Common myeloid progenitor, CD34-positive (primary cell): ENCODE measurements at regions not wholly inside any gene's neighbourhood (a gene's known extent, or its start where the extent isn't known, plus 50 kb on each side); places are given as distances from the start of the nearest gene placed in this dataset.
"Not testable (repeated sequence)": the region's sequence is repeated elsewhere in the genome, so short reads cannot be mapped to it uniquely, and the experiment has no call there.

Experiments
- CTCF ChIA-PET: fragments of 350-600 bp; sonication (Branson Sonifier 250); formaldehyde crosslinking; loops from one replicate; lab custom pipeline; 2021; ENCODE audit warnings: antibody characterized with exemption; lab: Charles Lee
- POLR2A ChIA-PET: fragments of 350-600 bp; sonication (Branson Sonifier 250); formaldehyde crosslinking; loops from one replicate; lab custom pipeline; 2021; ENCODE audit warnings: antibody characterized with exemption; lab: Charles Lee
- DNase-seq, 3 donors: peaks; one replicate each; pipeline versions ENCODE4 v3.0.0 to v3.0.0-alpha.2; 2013
- H3K27ac ChIP-seq, 2 experiments: 1 replicate in 1 of 2; 2 replicates in 1 of 2; pipeline ENCODE4 v1.7.0; 2013; ENCODE audit warnings: inconsistent platforms in 2 of 2, low read length in 2 of 2, mild to moderate bottlenecking in 2 of 2, low read depth in 1 of 2, moderate library complexity in 1 of 2; ENCODE audit not compliant: severe bottlenecking in 2 of 2, insufficient read depth in 1 of 2, poor library complexity in 1 of 2
- H3K27me3 ChIP-seq, 5 experiments: replicated peaks in 2 of 5; 1 replicate in 3 of 5; 2 replicates in 2 of 5; pipeline versions ENCODE4 v1.6.1 to v1.7.0; 2013; ENCODE audit warnings: low read length in 4 of 5, mild to moderate bottlenecking in 2 of 5, moderate library complexity in 2 of 5, inconsistent platforms in 1 of 5; ENCODE audit not compliant: insufficient read depth in 5 of 5, control insufficient read depth in 4 of 5
- H3K36me3 ChIP-seq, 4 experiments: 1 replicate in 2 of 4; 2 replicates in 2 of 4; pipeline versions ENCODE4 v1.6.1 to v1.7.0; 2013; ENCODE audit warnings: low read length in 3 of 4, control low read depth in 1 of 4, mild to moderate bottlenecking in 1 of 4; ENCODE audit not compliant: control insufficient read depth in 4 of 4, insufficient read depth in 4 of 4
- H3K4me1 ChIP-seq, 4 experiments: 1 replicate in 3 of 4; 2 replicates in 1 of 4; pipeline versions ENCODE4 v1.6.1 to v1.7.1; 2013; ENCODE audit warnings: low read length in 3 of 4, mild to moderate bottlenecking in 3 of 4, control low read depth in 1 of 4, inconsistent platforms in 1 of 4, moderate library complexity in 1 of 4; ENCODE audit not compliant: control insufficient read depth in 4 of 4, insufficient read depth in 4 of 4; ENCODE audit errors: control extremely low read depth in 1 of 4
- H3K4me3 ChIP-seq, 7 experiments: 1 replicate in 4 of 7; 2 replicates in 3 of 7; pipeline versions ENCODE4 v1.5.1 to v1.7.0; 2013; ENCODE audit warnings: mild to moderate bottlenecking in 7 of 7, low read length in 6 of 7, moderate library complexity in 6 of 7, inconsistent platforms in 2 of 7, low read depth in 2 of 7, control low read depth in 1 of 7; ENCODE audit not compliant: insufficient read depth in 4 of 7, control insufficient read depth in 1 of 7; ENCODE audit errors: extremely low read depth in 1 of 7
- H3K9me3 ChIP-seq, 5 experiments: 1 replicate in 4 of 5; 2 replicates in 1 of 5; pipeline versions ENCODE4 v1.6.1 to v1.7.1; 2013; ENCODE audit warnings: low read length in 4 of 5, mild to moderate bottlenecking in 2 of 5, inconsistent platforms in 1 of 5, low read depth in 1 of 5, moderate library complexity in 1 of 5; ENCODE audit not compliant: control insufficient read depth in 4 of 5, insufficient read depth in 2 of 5; ENCODE audit errors: control extremely low read depth in 1 of 5
- WGBS: methylation state at CpG from one replicate; pipeline ENCODE4 v1.1.5; 2013; ENCODE audit not compliant: insufficient coverage; 5-methylcytosine and 5-hydroxymethylcytosine counted together

DNA sequence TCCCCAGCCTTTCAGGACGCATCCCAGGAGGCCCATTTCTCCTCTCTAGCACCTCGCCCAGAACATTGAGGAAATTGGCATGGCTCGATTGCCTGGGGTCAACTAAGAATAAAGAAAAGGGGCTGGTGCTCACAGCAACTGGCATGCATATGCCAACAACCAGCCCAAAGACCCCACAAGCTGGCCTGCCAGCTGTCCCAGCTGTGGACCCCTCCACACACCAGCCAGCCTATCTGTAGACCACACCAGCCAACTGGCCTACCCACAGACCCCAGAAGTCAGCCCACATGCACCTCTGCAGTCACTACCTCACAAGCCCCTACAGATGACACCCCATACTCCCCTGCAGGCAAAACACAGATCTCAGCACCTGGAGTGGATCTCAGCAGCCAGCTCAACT is 123.8 kb upstream of the ID2 start:
- H3K27me3 ChIP-seq, result no peaks in the 10 kb centered on the region
- 100% methylated on average over 3 of the region's 3 CpGs for WGBS
- ChIA-PET CTCF (interaction anchor here (0.6 to 1.4 kb wide), 3 partner anchors 18 to 1206 kb away, joined by 3 read pairs; no protein-coding TSS in a partner anchor), POLR2A (no interaction called here)
- H3K4me3 ChIP-seq, result no peak overlapping the region
- H3K9me3 ChIP-seq, result peaks cover 1 to 27% (median 6%) of the 10 kb centered on the region in 5 experiments
- H3K36me3 ChIP-seq, result no peaks in the 10 kb centered on the region
- no peaks in the 10 kb centered on the region for H3K4me1 ChIP-seq
- no peak overlapping the region for H3K27ac ChIP-seq
- no peak for DNase-seq

DNA sequence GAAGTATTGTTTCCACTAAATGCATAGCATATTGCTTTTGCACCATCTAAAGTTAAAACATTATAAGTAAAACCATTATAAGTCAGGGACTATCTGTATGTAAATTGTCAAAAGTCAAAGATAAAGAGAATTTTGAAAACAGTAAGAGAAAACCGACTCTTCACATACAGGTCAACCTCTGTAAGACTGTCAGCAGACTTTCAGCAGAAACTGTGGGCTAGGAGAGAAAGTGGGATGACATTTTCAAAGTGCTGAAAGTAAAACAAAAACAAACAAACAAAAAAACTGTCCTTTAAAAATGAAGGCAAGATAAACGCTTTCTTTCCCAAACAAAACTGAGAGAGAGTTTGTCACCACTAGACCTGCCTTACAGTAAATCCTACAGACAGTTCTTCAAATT is 122.9 kb upstream of the ID2 start:
- Histone ChIP-seq H3K4me1 (peaks cover 0 to 3% (median 2%) of the 10 kb centered on the region in 4 experiments), H3K9me3 (peaks cover 1 to 27% (median 6%) of the 10 kb centered on the region in 5 experiments), H3K27me3 (no peaks in the 10 kb centered on the region), H3K27ac (no peak overlapping the region), H3K36me3 (no peaks in the 10 kb centered on the region), H3K4me3 (no peak overlapping the region)
- peak in 1 of 3 donors; percentile 43 for DNase-seq
- WGBS, result no CpG with 5 or more reads among the region's 2 CpGs
- ChIA-PET CTCF (interaction anchor here (1.1 to 2.1 kb wide), 2 partner anchors 15 to 25 kb away, joined by 3 to 13 read pairs; no protein-coding TSS in a partner anchor), POLR2A (no interaction called here)

DNA sequence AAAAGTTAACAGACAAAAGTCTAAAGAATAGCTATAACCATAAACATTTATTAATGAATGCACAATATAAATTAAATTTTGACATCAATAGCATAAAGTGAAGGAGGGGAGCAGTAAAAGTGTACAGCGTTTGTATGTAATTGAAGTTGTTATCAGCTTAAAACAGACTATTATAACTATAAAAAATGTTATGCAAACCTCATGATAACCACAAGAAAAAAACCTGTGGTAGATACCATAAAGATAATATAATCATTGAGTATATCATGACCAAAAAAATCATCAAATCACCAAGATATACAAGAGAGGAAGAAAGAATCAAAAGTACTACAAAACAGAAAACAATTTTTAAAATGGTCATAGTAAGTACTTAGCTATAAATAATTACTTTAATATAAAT is 122.1 kb upstream of the ID2 start:
- POLR2A ChIA-PET, result interaction anchor here (0.8 to 1.0 kb wide), 2 partner anchors 10 to 119 kb away, joined by 3 read pairs; no protein-coding TSS in a partner anchor
- Histone ChIP-seq H3K27ac (no peak overlapping the region), H3K36me3 (no peaks in the 10 kb centered on the region), H3K4me3 (no peak overlapping the region), H3K9me3 (peaks cover 1 to 27% (median 6%) of the 10 kb centered on the region in 5 experiments), H3K27me3 (no peaks in the 10 kb centered on the region), H3K4me1 (peaks cover 0 to 5% (median 2%) of the 10 kb centered on the region in 4 experiments)
- CTCF ChIA-PET, result interaction anchor here (0.7 to 2.1 kb wide), 4 partner anchors 14 to 121 kb away, joined by 3 to 13 read pairs (median 5); no protein-coding TSS in a partner anchor
- peak in 1 of 3 donors; percentile 40 for DNase-seq
- no CpG with 5 or more reads among the region's 1 CpG for WGBS

DNA sequence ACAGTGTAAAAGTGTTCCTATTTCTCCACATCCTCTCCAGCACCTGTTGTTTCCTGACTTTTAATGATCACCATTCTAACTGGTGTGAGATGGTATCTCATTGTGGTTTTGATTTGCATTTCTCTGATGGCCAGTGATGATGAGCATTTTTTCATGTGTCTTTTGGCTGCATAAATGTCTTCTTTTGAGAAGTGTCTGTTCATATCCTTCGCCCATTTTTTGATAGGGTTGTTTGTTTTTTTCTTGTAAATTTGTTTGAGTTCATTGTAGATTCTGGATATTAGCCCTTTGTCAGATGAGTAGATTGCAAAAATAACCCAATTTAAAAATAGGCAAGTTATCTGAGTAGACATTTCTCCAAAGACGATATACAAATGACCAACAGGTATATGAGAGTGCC is 120.2 kb upstream of the ID2 start:
- WGBS, result no CpG with 5 or more reads among the region's 2 CpGs
- H3K27ac ChIP-seq, CTCF ChIA-PET: not testable (repeated sequence)

DNA sequence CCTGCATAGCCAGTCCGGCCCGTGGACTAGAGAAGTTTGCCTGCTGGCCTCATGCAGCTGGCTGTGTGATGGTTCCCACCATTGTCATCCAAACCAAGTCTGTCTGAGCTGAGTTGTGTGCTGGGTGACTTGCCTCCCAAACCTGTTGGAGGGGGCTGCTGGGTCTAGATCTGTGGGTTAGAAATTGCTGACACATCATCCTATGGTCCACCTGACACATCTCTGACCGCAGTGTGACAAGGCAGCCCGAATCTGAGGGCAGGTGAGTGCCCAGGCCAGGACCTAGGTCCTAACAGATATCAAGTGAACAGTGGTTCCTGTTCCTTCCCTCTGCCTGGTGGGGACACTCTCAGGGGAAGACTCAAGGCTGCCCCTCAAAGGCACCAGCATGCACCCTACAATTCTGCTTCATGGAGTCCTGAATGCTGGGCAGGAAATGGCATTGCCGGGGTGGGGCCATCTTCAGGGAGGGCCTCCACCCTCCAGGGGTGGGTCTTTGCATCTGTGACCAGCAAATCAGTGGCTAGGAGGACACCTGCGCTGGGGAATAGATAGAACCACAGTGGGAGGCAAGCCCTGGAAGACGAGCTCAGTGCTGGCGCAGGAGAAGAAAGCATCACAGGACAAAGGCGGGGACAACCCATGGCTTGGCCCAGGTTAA is 117.9 kb upstream of the ID2 start:
- Histone ChIP-seq H3K4me3 (no peak overlapping the region), H3K36me3 (no peaks in the 10 kb centered on the region), H3K27me3 (no peaks in the 10 kb centered on the region), H3K27ac (no peak overlapping the region), H3K9me3 (peaks cover 0 to 12% (median 1%) of the 10 kb centered on the region in 5 experiments), H3K4me1 (peaks cover 0 to 5% (median 2%) of the 10 kb centered on the region in 4 experiments)
- POLR2A ChIA-PET, result interaction anchor here (1.2 kb wide), 1 partner anchor 115 kb away, joined by 3 read pairs; no protein-coding TSS in a partner anchor
- DNase-seq, result no peak
- WGBS, result 92% methylated on average over 8 of the region's 9 CpGs
- CTCF ChIA-PET, result interaction anchor here (0.6 to 2.5 kb wide), 5 partner anchors 10 to 406 kb away, joined by 3 to 6 read pairs (median 4); no protein-coding TSS in a partner anchor

More for the DNA sequence above, 120.2 kb upstream of the ID2 start:
- H3K9me3 ChIP-seq, result peaks cover 1 to 23% (median 6%) of the 10 kb centered on the region in 5 experiments
- DNase-seq, POLR2A ChIA-PET, H3K36me3 ChIP-seq, H3K27me3 ChIP-seq, H3K4me3 ChIP-seq, H3K4me1 ChIP-seq: not testable (repeated sequence)

DNA sequence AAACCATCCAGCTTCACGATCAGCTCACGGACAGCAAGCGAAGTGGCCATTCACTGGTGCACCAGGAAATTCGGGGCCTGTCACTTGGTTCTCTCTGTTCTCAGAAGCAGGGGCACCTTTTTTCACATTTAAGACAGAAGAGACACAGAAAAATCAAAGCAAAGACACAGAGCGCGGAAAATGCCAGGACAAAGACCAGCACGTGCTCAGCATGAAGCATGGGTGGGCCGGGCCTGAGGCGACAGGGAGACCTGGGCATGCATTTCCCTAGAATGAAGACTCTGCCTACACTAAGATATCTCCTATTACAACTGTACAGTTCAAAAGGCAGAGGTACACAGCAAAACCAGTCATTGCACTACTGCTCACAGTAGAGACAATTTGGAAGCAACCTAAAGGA is 117.4 kb upstream of the ID2 start:
- 95% methylated on average over 9 of the region's 9 CpGs for WGBS
- peaks cover 0 to 7% (median 1%) of the 10 kb centered on the region in 5 experiments for H3K9me3 ChIP-seq
- no peaks in the 10 kb centered on the region for H3K27me3 ChIP-seq
- CTCF ChIA-PET, result interaction anchor here (1.7 to 2.5 kb wide), 3 partner anchors 10 to 16 kb away, joined by 4 to 6 read pairs (median 5); no protein-coding TSS in a partner anchor
- H3K4me3 ChIP-seq, result no peak overlapping the region
- POLR2A ChIA-PET, result interaction anchor here (0.6 to 1.2 kb wide), 2 partner anchors 114 to 506 kb away, joined by 3 read pairs; no protein-coding TSS in a partner anchor
- peaks cover 0 to 5% (median 2%) of the 10 kb centered on the region in 4 experiments for H3K4me1 ChIP-seq
- H3K36me3 ChIP-seq, result no peaks in the 10 kb centered on the region
- no peak overlapping the region for H3K27ac ChIP-seq
- DNase-seq, result no peak
